Stimulated activated CD4-positive, alpha-beta T cell treated with anti-CD3 and anti-CD28 coated beads, Interleukin-4, amount 100 ng/mL, for 48 hours (primary cell): ENCODE measurements at regions not wholly inside any gene's neighbourhood (a gene's known extent, or its start where the extent isn't known, plus 50 kb on each side); places are given as distances from the start of the nearest gene placed in this dataset.
"Not testable (repeated sequence)": the region's sequence is repeated elsewhere in the genome, so short reads cannot be mapped to it uniquely, and the experiment has no call there.

Experiments used
- DNase-seq, 2 donors: peaks; one replicate each; pipeline ENCODE4 v3.0.0-alpha.2; 2020; ENCODE audit warnings: low read depth in 2 of 2

DNA sequence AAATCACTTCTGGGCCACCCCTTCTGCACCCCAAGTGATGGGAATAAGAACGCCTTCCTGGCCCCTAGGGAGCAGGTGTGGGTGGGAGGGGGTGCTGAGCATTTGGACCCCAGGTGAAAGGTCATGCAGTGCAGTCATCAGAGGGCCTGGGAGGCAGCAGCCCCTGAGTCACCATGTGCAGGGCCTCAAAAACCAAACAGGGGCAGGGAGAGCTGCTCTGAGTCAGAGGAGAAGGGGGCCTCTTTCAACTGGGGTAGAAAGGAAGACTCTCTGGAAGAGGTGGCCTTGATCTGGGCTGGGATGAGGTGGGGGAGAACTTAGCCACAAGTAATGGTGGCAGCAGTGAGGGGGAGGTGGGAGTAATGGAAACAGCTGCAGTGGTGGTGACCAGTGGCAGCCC lies 164.3 kb downstream of the BUB3 start:
- DNase-seq, result peak in 1 of 2 donors; percentile 2

GRCh38 chr10:123320091-123320490 lies 165.9 kb downstream of the BUB3 start:
- DNase-seq, result no peak

DNA sequence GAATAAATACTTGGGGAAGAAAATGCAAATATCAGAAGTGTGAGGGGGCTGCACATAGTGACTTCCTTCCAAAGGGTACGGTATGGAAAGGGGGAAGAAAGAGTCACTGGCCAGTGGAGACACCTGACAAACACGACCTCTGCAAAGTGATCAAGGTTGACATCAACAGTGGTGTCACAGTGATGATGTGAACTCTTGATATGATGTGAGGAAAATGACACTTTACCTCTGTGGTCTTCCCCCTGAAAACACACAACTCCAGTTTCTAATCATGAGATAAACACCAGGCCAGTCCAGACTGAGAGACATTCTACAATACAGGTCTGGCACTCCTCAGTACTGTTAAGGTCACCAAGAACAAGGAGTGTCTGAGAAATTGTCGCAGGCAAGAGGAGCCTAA lies 169.7 kb downstream of the BUB3 start:
- no peak for DNase-seq

- DNase-seq, result no peak
Measured at GRCh38 chr10:123325663-123326190, 171.5 kb downstream of the BUB3 start.

DNA sequence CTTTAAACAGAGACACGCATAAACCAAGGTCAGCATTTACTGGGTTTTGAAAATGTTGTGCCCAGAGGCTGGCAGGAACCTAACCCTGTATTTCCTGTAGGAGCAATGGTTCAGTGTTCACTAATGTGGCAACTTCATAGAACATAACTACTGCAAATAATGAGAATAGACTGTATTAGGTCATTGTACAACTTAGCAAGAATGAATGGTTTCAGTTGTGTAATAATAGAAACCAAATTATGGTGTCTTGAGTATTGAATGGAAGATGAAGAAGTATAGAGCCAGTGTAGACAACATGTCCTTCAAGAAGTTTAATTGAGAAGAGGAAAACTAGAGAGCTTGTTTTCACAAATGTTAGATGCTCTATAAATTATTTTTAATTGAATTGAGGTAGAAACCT lies 172.5 kb downstream of the BUB3 start:
- no peak for DNase-seq

DNA sequence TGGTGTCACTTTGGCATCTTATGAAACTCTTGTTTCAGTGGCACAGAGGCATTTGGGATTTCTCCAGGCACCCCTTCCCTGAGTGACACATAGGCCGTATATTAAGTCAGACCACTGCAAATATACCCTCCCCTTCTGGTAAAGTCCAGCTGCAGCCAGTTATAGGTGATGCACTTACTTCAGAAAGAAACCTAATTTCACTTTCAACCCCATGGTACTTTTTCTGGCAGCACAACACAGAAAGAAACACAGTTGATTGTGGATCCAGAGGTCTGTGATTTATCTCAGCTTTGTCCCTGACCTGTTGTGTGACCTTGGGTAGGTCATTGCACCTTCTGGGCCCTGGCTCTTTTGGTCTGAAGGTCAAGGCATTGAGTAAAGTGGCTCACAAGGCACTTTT lies 173.2 kb downstream of the BUB3 start:
- no peak for DNase-seq

DNA sequence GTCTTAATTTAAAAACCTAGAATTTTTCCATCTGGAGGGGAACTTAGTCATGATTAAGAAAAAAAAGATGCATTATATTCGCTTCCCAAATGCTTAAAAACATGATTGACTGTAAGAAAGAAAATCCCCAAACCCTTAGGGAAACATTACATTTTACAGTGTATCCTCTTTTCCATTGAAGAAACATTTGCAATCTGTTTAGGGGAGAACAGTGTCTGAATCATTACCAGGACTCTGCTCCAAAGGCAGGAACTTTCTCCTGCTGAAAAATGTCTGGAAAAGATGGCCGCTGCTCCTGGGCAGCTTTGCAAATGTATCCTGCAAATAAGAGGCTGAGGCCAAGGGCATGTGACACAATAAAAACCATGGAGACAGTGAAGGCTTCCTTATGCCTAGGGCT lies 173.7 kb downstream of the BUB3 start:
- DNase-seq, result no peak

DNA sequence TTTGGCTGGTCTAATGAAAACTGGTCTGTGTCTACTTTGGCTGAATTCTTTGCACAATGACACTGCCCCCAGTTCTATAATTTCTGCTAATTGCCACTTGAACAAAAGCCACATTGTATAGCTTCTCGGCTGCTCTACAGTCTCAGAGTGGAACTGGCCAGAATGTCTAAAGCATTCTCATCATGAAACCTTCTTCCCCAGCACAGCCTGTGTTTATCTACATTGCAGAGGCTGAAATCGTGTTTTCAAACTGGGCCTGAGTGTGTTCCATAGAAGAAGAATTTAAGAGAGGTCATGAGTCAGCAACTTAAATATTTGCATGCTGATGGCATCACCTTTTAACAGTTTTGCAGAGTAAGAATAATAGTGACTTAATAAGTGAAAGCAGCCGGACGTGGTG lies 177.2 kb downstream of the BUB3 start:
- DNase-seq, result no peak

DNA sequence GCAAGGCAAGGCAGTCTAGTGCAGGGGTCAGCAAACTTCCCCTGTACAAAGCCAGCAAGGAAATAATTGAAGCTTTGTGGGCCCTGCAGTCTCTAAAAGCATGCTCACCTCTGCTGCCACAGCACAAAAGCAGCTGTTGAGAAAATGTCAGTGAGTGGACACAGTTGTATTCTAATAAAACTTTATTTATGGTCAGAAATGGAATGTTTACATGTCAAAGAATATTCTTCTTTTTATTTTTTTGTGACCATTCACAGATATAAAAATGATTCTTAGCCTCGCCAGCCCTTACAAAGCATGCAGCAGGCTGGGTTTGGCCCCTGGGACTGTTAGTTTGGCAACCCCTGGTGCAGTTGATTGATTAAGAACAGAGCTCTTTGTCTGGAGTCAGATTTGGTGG lies 192.4 kb downstream of the BUB3 start:
- DNase-seq, result no peak

DNA sequence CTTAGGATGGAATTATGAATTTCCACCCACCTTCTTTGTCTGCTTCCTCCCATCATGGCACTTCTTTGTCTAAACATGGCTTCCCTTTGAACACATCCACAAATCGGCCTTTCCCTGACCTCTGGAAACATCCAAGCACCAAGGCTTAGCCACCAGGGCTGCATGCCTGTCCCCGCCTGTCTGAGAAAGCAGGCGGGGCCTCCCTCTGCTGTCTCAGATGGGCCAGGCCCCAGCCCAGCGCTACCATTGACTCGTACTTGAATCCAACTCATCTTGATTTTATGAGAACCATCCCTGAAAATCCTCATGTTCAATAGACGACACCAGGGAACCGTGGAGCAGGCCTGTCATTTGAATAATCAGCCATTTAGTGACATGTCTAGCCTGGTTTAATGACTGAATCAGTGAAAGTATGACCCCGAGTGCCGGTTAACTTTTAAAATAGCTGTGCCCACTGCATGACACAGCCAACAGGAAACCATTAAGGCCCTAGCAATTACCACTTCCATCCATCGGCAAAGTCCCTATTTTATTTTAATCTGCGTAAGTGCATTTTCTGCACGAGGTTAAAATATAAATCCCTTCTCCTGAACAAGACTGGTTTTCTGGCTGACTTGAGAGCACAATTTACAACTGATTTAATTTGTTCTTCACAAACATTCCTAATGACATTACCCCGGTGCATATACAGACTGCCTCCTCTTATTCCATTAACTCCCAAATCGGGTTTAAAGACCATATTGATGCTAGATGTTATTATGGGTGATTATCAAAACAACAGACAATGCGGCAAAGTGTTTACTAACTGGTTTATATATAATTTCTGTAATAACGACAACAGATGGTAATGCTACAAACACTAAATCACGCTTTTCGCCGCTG lies 194.7 kb downstream of the BUB3 start:
- DNase-seq, result no peak

DNA sequence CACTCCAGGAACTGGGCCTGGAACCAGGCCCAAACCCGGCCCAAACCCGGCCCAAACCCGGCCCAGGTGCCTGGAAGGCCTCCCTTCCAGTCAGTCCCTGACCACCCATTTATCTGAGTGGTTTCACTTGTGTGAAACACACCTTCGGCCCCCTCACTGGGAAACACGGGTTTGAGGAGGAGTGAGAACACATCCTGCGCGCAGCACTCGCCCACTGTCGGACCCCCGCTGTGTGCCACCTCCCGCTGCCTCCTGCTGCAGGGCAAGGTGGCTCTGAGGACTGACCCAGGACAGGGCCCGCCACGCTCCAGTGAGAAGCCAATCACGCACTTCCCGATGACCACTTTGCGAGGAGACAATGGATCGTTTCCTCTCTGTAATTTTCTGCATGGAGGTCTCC lies 197.5 kb downstream of the BUB3 start:
- DNase-seq, result no peak

DNA sequence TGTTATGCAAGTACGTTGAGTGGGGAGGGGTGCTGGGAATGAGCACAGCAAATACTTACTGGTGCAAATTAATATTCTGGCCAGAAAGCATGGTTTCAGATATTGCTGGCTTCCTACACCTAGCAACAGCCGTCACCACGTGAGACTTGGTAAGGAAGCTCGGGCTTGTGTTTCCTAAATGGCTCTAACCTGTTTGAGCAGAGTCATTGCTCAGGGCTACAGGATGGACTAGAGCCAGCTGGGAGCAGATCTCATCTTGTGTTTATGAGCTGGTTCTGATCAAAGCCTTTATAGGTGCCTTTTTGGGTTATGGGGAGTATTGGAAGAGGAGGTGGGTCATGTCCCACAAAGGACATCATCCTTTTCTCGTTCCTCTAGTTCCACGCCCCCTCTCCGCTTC lies 200.3 kb downstream of the BUB3 start:
- DNase-seq, result no peak

DNA sequence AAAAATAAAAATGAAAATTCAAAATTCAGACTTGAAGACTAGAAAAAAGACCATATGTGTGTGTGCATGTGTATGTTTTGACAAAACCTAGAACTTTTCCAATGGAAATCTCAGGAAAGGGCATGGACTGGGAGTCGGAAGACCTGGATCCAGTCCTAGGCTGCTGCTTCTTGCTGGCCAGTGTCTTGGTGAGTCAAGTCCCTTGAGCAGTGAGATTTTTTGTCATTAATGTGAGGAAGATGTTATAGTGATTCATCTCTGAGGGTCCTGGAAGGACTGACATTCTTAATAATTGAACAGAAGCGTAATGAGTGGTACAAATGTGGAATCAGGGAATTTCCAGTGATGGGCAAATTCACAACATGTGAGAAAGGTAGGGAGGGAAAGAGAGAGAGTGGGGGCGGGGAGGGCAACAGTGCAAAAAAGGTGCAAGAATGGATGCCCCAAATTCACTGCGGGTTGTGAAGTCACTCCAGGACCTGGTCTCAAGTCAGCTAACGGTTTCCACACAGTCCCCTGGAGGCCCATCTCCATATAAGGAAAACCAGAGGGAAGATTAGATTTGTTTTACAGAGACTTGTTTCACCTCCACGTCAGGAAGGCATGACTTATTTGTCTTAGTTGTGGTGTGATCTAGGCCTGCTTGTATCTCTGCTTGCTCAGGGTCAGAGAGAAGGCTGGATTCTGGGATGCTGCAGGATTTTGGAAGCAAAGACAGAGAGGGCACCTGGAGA lies 201.7 kb downstream of the BUB3 start:
- no peak for DNase-seq

DNA sequence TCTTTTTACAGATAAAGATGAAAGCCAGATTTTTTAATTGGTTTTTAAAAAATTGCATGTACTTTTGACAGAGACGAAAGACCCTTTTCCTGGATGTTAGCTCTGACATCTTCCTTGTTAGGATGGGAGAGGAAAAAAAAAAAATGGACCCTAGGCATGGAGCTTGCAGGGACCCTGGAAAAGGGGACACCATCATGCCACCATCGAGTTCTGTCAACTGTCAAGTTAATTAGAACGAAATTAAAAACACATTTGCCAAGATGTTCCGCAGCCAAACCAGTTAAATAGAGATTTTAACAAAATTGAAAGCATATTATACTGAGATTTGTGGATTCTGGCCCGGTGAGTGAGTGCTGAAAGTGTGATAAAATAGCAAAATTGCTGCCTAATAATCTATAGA lies 202.6 kb downstream of the BUB3 start:
- DNase-seq, result no peak

DNA sequence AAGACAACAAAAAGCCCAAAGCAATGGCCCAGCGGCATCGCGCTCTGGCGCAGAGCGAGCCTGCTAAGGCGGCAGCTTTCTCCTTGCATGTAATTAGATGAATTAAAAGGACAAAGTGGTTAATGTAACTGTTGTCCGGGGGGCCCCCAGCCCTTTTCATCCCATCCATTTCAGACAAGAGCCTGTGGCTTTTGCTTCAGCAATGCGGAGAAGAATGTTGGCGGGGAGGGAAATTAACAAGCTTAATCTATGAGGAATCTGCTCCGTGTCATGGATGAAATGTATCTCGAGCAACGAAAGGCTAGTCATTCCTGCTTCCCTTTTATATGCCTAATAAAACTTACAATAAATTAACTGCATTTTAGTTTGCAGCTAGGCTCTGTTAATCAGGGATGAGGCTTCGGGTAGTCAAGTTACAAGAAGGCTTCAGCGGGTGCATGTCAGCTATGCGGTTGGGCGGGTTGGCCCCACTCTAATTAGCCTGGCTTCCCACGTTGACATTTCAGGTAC lies 203.3 kb downstream of the BUB3 start:
- no peak for DNase-seq

DNA sequence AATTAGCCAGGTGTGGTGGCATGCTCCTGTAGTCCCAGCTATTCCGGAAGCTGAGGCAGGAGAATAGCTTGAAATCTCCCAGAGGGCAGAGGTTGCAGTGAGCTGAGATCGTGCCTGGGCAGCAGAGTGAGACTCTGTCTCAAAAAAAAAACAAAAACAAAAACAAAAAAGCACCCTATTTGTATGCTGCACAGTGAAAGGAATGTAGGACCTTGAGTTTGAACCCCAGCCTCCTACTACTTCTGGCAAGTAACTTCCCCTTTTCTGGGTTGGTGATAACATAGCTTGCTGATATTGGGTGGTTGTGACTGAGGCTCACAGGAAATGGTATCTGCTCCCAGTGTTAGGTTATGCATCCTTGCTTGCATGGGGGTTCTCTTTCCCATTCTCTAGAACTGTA lies 205.3 kb downstream of the BUB3 start:
- no peak for DNase-seq

DNA sequence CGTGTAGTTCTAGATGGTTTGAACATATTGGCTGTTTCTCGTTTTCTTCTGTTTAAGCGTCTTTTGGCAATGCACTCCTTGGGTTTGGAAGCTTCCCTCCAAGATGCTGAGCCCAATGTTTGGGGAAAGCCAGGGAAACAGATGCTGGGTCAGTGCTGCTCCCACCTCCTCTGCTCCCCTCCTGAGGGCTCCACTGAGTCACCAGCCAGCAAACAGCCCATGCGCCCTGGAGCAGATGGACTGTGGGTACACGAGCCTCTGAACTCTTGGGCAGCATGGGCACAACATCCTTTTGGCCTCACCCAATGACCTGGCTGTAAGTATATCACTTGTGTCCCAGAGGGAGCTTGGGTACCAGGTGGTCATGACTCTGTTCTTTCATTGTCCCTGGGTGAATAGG lies 207.6 kb downstream of the BUB3 start:
- no peak for DNase-seq

GRCh38 chr10:123367195-123367594 lies 213.0 kb downstream of the BUB3 start:
- DNase-seq, result no peak

DNA sequence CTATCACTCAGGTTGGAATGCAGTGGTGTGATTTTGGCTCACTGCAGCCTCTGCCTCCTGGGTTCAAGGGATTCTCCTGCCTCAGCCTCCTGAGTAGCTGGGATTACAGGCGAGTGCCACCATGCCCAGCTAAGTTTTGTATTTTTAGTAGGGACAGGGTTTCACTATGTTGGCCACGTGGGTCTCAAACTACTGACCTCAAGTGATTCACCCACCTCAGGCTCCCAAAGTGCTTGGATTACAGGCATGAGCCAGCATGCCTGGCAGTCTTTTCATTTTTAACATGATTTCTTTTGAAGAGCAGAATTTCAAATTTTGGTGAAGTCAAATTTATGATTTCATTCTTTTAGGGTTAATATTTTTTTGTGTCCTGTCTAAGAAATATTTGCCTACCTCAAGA lies 217.4 kb downstream of the BUB3 start:
- not testable (repeated sequence) for DNase-seq

DNA sequence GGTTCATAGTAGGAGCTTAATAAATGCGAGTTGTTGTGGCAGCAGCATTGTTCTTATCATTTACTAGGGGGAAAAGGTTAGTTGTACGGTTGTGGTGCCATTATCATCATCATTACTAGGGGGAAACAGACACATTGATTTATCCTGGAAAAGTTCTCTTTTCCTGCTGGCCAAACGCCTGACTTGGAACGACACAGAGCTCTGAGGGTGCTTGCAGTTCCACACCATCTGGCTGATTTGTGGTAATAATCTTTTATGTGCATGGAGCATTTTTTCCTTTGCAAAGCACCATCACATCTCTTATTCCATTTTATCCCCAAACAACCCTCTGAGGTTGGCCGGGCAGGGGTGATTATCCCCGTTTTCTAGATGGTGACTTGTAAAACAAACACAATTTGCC lies 219.4 kb downstream of the BUB3 start:
- DNase-seq, result no peak

DNA sequence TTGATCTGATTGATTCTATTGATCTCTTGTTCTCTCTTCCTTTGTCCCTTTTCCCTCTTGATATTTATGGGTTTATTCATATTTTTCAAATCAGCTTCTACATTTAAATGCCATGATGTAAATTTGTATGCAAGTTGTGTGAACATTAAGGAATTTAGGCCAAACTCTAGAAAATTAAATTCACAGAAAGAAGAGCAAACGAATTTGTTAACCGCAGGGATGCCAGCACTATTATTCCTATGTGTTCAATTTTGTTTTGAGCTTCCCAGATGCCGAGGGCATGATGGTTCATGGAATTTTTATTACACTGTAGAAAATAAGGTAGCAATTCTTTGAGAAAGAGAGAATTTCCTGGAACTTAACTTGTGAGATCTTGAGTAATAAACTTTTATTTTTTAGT lies 220.9 kb downstream of the BUB3 start:
- no peak for DNase-seq

DNA sequence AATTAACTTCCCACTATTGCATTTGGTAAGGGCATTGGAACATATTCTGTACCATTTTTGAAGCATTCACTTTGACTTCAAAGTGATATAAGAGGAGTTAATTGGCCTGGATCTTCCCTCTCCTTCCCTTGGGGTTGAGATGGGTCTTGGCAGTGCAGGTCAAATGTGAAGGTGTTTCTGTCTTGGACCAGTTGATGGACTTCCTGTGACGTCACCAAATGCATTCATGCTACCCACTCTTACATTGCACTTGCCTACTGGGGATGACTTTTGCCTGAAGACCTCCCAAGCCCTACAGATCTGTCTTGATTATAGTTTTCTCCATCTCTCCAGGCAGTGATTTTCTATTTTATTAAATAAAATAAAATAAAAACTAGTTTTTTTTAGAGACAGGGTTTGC lies 221.5 kb downstream of the BUB3 start:
- DNase-seq, result no peak

DNA sequence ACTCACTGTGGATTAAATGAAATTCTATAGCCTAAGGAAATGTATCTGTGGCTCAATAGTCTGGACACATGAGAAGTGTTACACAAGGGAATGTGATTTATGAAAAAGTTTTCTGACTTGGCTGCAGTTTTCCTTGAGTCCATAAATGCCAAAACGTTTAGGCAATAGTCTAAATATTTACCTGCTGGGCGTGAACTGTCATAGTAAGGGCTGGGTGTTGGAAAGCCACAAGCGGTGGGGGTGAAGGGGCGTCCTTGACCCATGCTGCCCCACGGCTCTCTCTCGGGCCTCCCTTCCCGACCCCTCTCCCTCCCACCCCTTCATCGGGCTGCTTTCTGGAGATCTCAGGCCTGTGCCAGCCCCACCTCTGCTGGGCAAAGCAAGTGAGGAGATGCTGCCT lies 223.7 kb downstream of the BUB3 start:
- DNase-seq, result no peak
